ENCODE measurements at regions not wholly inside any gene's neighbourhood (a gene's known extent, or its start where the extent isn't known, plus 50 kb on each side); places are given as distances from the start of the nearest gene placed in this dataset.

DNA sequence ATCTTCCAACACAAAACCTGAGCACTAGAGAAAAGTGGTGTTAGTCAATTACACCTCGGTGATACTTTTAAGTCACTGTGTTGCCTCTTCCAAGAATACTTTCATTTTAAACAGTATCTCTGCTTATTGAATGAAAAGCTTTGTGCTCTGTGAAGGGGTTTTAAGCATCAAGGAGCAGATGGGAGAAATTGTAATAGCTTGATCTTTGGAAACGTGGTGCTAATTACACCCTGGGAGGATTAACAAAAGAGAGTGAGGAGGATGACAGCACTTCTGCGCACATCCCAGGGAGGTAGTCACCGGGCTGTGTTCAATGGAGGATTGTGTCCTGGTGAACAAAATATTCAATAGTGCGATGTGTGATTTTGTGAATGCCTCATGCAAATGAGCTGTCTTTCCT lies 477.4 kb upstream of the ADAMTS16 start:
- intact Hi-C loops (cut with DNase I; ENCODE audit: low total_unique reads) = no loop called here
- TF ChIP-seq POLR2A (IDR thresholded peaks at IDR 0.05) = no peak
- TF ChIP-seq, protein P1, sequence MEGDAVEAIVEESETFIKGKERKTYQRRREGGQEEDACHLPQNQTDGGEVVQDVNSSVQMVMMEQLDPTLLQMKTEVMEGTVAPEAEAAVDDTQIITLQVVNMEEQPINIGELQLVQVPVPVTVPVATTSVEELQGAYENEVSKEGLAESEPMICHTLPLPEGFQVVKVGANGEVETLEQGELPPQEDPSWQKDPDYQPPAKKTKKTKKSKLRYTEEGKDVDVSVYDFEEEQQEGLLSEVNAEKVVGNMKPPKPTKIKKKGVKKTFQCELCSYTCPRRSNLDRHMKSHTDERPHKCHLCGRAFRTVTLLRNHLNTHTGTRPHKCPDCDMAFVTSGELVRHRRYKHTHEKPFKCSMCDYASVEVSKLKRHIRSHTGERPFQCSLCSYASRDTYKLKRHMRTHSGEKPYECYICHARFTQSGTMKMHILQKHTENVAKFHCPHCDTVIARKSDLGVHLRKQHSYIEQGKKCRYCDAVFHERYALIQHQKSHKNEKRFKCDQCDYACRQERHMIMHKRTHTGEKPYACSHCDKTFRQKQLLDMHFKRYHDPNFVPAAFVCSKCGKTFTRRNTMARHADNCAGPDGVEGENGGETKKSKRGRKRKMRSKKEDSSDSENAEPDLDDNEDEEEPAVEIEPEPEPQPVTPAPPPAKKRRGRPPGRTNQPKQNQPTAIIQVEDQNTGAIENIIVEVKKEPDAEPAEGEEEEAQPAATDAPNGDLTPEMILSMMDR (IDR thresholded peaks at IDR 0.05) = no peak
- no peak for TF ChIP-seq EP300 (IDR thresholded peaks at IDR 0.05)
- TF ChIP-seq POLR2AphosphoS5 (IDR thresholded peaks at IDR 0.05) = no peak

DNA sequence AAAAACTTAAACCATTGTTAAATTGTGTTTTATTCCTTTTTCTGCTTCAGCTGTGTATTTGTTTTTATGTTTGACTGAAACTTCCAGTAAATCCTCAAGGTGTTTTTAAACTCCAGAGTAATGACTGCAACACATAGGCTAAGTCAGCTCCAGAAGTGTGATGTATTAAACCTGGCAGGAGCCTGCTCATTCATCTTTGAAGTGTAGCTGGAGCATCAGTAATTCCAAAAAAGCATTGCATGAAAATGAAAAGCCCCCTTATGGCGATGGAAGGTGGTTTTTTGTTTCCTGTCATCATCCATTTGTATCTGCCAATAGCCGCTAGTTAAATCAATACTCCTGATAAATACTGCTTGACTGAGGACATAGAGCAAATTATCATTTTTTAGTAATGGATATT lies 474.2 kb upstream of the ADAMTS16 start:
- H3K4me3 ChIP-seq = no peak overlapping the region
- no peaks in the 10 kb centered on the region for H3K36me3 ChIP-seq
- intact Hi-C loops (cut with DNase I; ENCODE audit: low total_unique reads) = no loop called here
- no peak overlapping the region for H3K27ac ChIP-seq
- H3K9me3 ChIP-seq = no peaks in the 10 kb centered on the region
- WGBS, 5 donors = 67 to 81% (median 75%) methylated on average over 2 of the region's 2 CpGs
- no peak for DNase-seq
- no peak for TF ChIP-seq POLR2A (IDR thresholded peaks at IDR 0.05)
- TF ChIP-seq EP300 (IDR thresholded peaks at IDR 0.05) = no peak
- no peak for TF ChIP-seq POLR2AphosphoS5 (IDR thresholded peaks at IDR 0.05)
- TF ChIP-seq, protein P1 (IDR thresholded peaks at IDR 0.05) = no peak
- no peaks in the 10 kb centered on the region for H3K27me3 ChIP-seq
- no peaks in the 10 kb centered on the region for H3K4me1 ChIP-seq

More for the DNA sequence above, 477.4 kb upstream of the ADAMTS16 start:
- Histone ChIP-seq H3K27ac (no peak overlapping the region), H3K36me3 (no peaks in the 10 kb centered on the region), H3K4me3 (no peak overlapping the region), H3K9me3 (peaks cover 0 to 3% (median 0%) of the 10 kb centered on the region in 4 donors), H3K4me1 (no peaks in the 10 kb centered on the region), H3K27me3 (no peaks in the 10 kb centered on the region)
- 80 to 86% (median 85%) methylated on average over 5 of the region's 5 CpGs for WGBS, 5 donors
- DNase-seq = no peak

DNA sequence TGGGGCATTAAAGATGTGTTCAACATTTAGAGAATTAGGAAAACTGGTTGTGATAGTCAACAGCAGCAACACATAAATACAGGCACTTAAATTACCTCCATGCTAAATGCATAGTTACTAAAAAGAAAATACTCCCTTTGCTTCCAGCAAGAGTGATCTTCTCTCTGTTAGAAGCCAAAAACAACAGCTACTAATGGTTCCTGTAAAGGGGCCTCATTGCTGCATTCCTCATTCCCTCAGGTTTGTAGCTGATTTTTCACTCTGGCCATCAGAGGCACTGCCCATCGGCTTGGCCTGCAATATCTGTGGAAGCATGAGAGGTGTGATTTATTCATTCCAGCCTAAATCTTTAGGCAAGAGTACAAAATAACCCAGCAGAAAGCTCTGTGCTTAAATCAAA lies 466.0 kb upstream of the ADAMTS16 start:
- no peaks in the 10 kb centered on the region for H3K36me3 ChIP-seq
- H3K27ac ChIP-seq = no peak overlapping the region
- WGBS, 5 donors = 53 to 68% (median 62%) methylated on average over 1 of the region's 1 CpG
- no peaks in the 10 kb centered on the region for H3K4me1 ChIP-seq
- H3K27me3 ChIP-seq = no peaks in the 10 kb centered on the region
- no peak overlapping the region for H3K4me3 ChIP-seq
- no peak for DNase-seq
- peaks cover 0 to 11% (median 2%) of the 10 kb centered on the region in 4 donors for H3K9me3 ChIP-seq
- intact Hi-C loops (cut with DNase I; ENCODE audit: low total_unique reads) = no loop called here
- no peak for TF ChIP-seq EP300 (IDR thresholded peaks at IDR 0.05)
- TF ChIP-seq POLR2AphosphoS5 (IDR thresholded peaks at IDR 0.05) = no peak
- TF ChIP-seq POLR2A (IDR thresholded peaks at IDR 0.05) = no peak
- TF ChIP-seq, protein P1 (IDR thresholded peaks at IDR 0.05) = no peak

DNA sequence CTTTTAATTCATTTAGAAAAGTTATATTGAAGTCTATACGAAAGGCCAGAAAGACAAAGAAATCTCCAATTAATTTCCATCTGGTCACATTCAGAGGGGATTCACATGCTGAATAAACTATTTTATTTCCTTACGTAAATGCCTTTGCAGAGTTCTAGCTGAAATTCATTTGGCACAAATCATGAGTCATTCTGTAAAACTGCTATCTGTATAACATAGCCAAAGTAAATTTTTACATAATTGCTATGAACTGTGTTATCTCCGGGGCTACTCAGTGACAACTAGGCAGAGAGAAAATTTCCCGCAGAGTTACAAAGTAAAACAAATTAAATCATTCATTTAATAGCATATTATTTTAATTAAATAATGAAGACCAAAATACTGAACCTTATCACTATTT lies 463.2 kb upstream of the ADAMTS16 start:
- Histone ChIP-seq H3K36me3 (no peaks in the 10 kb centered on the region), H3K27ac (no peak overlapping the region), H3K9me3 (peaks cover 0 to 15% (median 4%) of the 10 kb centered on the region in 4 donors), H3K27me3 (no peaks in the 10 kb centered on the region), H3K4me3 (no peak overlapping the region), H3K4me1 (no peaks in the 10 kb centered on the region)
- intact Hi-C loops (cut with DNase I; ENCODE audit: low total_unique reads) = no loop called here
- no peak for DNase-seq
- 54 to 63% (median 56%) methylated on average over 4 of the region's 4 CpGs for WGBS, 5 donors
- TF ChIP-seq, protein P1 (IDR thresholded peaks at IDR 0.05) = no peak
- TF ChIP-seq POLR2AphosphoS5 (IDR thresholded peaks at IDR 0.05) = no peak
- no peak for TF ChIP-seq POLR2A (IDR thresholded peaks at IDR 0.05)
- TF ChIP-seq EP300 (IDR thresholded peaks at IDR 0.05) = no peak
